Suprapubic skin (tissue), 3 donors: ENCODE measurements at regions not wholly inside any gene's neighbourhood (a gene's known extent, or its start where the extent isn't known, plus 50 kb on each side); places are given as distances from the start of the nearest gene placed in this dataset.

Experiments used
- CTCF ChIP-seq, 2 donors: fragments of 200-600 bp in 1 of 2; fragments of 450-650 bp in 1 of 2; sonication (generic) in 1 of 2; IDR thresholded peaks; one replicate each; pipeline ENCODE4 v1.5.1; 2016 to 2019; ENCODE audit warnings: antibody characterized with exemption in 2 of 2, mild to moderate bottlenecking in 1 of 2, moderate library complexity in 1 of 2
- POLR2A ChIP-seq, 2 donors: fragments of 450-650 bp; IDR thresholded peaks; one replicate each; pipeline ENCODE4 v1.6.1; 2017; ENCODE audit warnings: antibody characterized with exemption in 2 of 2, mild to moderate bottlenecking in 2 of 2, moderate library complexity in 2 of 2

GRCh38 chr3:186467969-186468368 is 76.2 kb downstream of the CRYGS start:
- TF ChIP-seq POLR2A (IDR thresholded peaks at IDR 0.05) (no peak), CTCF (IDR thresholded peaks at IDR 0.05) (no peak)
